ENCODE measurements at regions not wholly inside any gene's neighbourhood (a gene's known extent, or its start where the extent isn't known, plus 50 kb on each side); places are given as distances from the start of the nearest gene placed in this dataset.

DNA sequence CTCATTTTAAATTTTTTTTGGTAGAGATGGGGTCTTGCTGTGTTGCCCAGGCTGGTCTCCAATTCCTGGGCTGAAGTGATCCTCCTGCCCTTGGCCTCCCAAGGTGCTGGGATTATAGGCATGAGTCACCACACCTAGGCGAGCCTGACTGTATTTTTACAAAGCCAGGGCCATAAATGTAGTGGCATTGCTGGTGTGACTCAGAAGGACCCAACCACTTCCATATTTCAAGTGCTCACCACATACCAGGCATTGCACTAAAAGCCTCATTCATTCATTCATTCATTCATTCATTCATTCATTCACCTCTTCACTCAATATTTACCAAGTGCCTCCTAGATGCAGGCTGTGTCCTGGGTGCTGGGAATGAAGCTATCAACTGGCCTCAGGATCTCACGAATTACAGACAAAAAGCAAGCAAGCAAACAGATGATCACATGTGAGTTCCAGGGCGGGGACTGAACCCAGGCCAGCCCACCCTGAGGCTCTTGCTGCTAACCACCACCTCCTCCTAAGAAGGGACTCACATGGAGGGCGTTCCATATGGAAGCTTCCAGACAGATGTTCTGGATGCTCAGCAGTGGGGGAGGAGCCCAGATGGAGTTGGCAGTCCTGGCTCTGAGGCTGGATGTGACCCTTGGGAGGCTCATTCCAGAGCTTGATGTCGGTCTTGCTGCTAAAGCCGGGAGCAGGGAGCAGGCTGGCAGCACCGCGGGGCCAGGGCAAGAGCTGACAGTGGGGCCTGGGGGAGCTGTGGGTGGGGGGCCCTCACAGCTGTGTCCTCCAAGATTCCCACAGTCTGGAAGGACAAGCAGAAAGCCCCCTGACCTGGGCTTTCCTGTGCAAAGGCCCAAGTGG, 158.8 kb downstream of the CTTN start:
- TF ChIP-seq SP1 (IDR thresholded peaks at IDR 0.05) = no peak
- TF ChIP-seq PKNOX1 (IDR thresholded peaks at IDR 0.05) = no peak
- no peak for TF ChIP-seq TARDBP (IDR thresholded peaks at IDR 0.05)
- no peak for TF ChIP-seq BHLHE40 (IDR thresholded peaks at IDR 0.05; ENCODE audit: borderline replicate concordance)
- TF ChIP-seq FOXM1 (IDR thresholded peaks at IDR 0.05; ENCODE audit: borderline replicate concordance) = no peak
- TF ChIP-seq HDGF (IDR thresholded peaks at IDR 0.05; ENCODE audit: borderline replicate concordance) = no peak
- TF ChIP-seq L3MBTL2 (conservative IDR thresholded peaks at IDR 0.05) = no peak
- TF ChIP-seq ELF4 (IDR thresholded peaks at IDR 0.05) = no peak
- TF ChIP-seq ZNF384 (IDR thresholded peaks at IDR 0.05) = no peak

Measured in HEK293T (cell line).